ENCODE measurements at regions not wholly inside any gene's neighbourhood (a gene's known extent, or its start where the extent isn't known, plus 50 kb on each side); places are given as distances from the start of the nearest gene placed in this dataset.

GRCh38 chr5:117394506-117395157 lies 820.0 kb upstream of the SEMA6A start:
- TF ChIP-seq CTCF (IDR thresholded peaks at IDR 0.05) (no peak), POLR2AphosphoS5 (IDR thresholded peaks at IDR 0.05) (no peak)
